Tibial nerve (tissue), 4 donors: ENCODE measurements at regions not wholly inside any gene's neighbourhood (a gene's known extent, or its start where the extent isn't known, plus 50 kb on each side); places are given as distances from the start of the nearest gene placed in this dataset.

ENCODE experiments used
- DNase-seq, 2 donors: peaks; one replicate each; pipeline ENCODE4 v3.0.0-alpha.2; 2019; ENCODE audit warnings: low spot score in 2 of 2
- H3K27ac ChIP-seq, 4 donors: fragments of 200-600 bp; sonication (generic) in 3 of 4; one replicate each; pipeline ENCODE4 v1.5.1; 2017 to 2019; ENCODE audit warnings: mild to moderate bottlenecking in 1 of 4
- H3K27me3 ChIP-seq, 2 donors: fragments of 200-600 bp; sonication (generic) in 1 of 2; one replicate each; pipeline versions ENCODE4 v1.5.1 to v1.6.0; 2017 to 2019
- H3K36me3 ChIP-seq, 3 donors: fragments of 200-600 bp; sonication (generic); one replicate each; pipeline ENCODE4 v1.5.1; 2018 to 2019
- H3K4me1 ChIP-seq, 4 donors: fragments of 200-600 bp; sonication (generic) in 3 of 4; one replicate each; pipeline ENCODE4 v1.5.1; 2017 to 2019
- H3K4me3 ChIP-seq, 4 donors: fragments of 200-600 bp; sonication (generic) in 3 of 4; one replicate each; pipeline ENCODE4 v1.5.1; 2017 to 2019; ENCODE audit warnings: mild to moderate bottlenecking in 1 of 4, moderate library complexity in 1 of 4
- H3K9me3 ChIP-seq, 4 donors: fragments of 200-600 bp; sonication (generic) in 3 of 4; one replicate each; pipeline ENCODE4 v1.5.1; 2017 to 2019
- CTCF ChIP-seq, 5 experiments: fragments of 200-600 bp in 3 of 5; fragments of 450-650 bp in 2 of 5; sonication (generic) in 3 of 5; IDR thresholded peaks; one replicate each; pipeline ENCODE4 v1.5.1; 2016 to 2019; ENCODE audit warnings: antibody characterized with exemption in 5 of 5, mild to moderate bottlenecking in 3 of 5, moderate library complexity in 2 of 5
- EP300 ChIP-seq, 2 donors: sonication (generic); formaldehyde crosslinking; IDR thresholded peaks; one replicate each; pipeline ENCODE4 v1.6.1; 2017; ENCODE audit warnings: antibody characterized with exemption in 2 of 2, mild to moderate bottlenecking in 1 of 2
- POLR2A ChIP-seq, 2 donors: fragments of 450-650 bp; IDR thresholded peaks; one replicate each; pipeline ENCODE4 v1.6.1; 2017; ENCODE audit warnings: antibody characterized with exemption in 2 of 2, mild to moderate bottlenecking in 2 of 2, moderate library complexity in 2 of 2
- WGBS, 2 donors: methylation state at CpG; one replicate each; pipeline ENCODE4 v1.1.5; 2018; 5-methylcytosine and 5-hydroxymethylcytosine counted together

- Histone ChIP-seq H3K36me3 (no peaks in the 10 kb centered on the region), H3K9me3 (no peaks in the 10 kb centered on the region), H3K4me3 (no peak overlapping the region), H3K27ac (no peak overlapping the region), H3K4me1 (peaks cover 0 to 6% (median 0%) of the 10 kb centered on the region in 4 donors), H3K27me3 (no peaks in the 10 kb centered on the region)
- TF ChIP-seq CTCF (IDR thresholded peaks at IDR 0.05), result no peak
- no peak for TF ChIP-seq EP300 (IDR thresholded peaks at IDR 0.05)
- no peak for TF ChIP-seq POLR2A (IDR thresholded peaks at IDR 0.05)
- no peak for DNase-seq
- WGBS, 2 donors, result 73 to 84% methylated on average over 1 of the region's 1 CpG
Measured at GRCh38 chr1:94316183-94316582, 78.8 kb upstream of the ARHGAP29 start.

GRCh38 chr1:94315552-94316116 lies 78.2 kb upstream of the ARHGAP29 start:
- H3K27me3 ChIP-seq, result no peaks in the 10 kb centered on the region
- no peak for TF ChIP-seq POLR2A (IDR thresholded peaks at IDR 0.05)
- TF ChIP-seq EP300 (IDR thresholded peaks at IDR 0.05), result no peak
- no peak for TF ChIP-seq CTCF (IDR thresholded peaks at IDR 0.05)
- no peak overlapping the region for H3K4me3 ChIP-seq
- 85 to 97% methylated on average over 1 of the region's 1 CpG for WGBS, 2 donors
- no peak for DNase-seq
- no peaks in the 10 kb centered on the region for H3K9me3 ChIP-seq
- peaks cover 0 to 6% (median 0%) of the 10 kb centered on the region in 4 donors for H3K4me1 ChIP-seq
- H3K27ac ChIP-seq, result no peak overlapping the region
- no peaks in the 10 kb centered on the region for H3K36me3 ChIP-seq

- WGBS, 2 donors, result 80 to 82% methylated on average over 2 of the region's 2 CpGs
- no peak for DNase-seq
- Histone ChIP-seq H3K27me3 (no peaks in the 10 kb centered on the region), H3K36me3 (no peaks in the 10 kb centered on the region), H3K4me1 (no peaks in the 10 kb centered on the region), H3K9me3 (no peaks in the 10 kb centered on the region), H3K27ac (no peak overlapping the region), H3K4me3 (no peak overlapping the region)
- TF ChIP-seq CTCF (IDR thresholded peaks at IDR 0.05), result no peak
- no peak for TF ChIP-seq EP300 (IDR thresholded peaks at IDR 0.05)
- TF ChIP-seq POLR2A (IDR thresholded peaks at IDR 0.05), result no peak
Measured at GRCh38 chr1:94314222-94314858, 77.0 kb upstream of the ARHGAP29 start.

- Histone ChIP-seq H3K4me3 (no peak overlapping the region), H3K27me3 (no peaks in the 10 kb centered on the region), H3K27ac (no peak overlapping the region), H3K36me3 (no peaks in the 10 kb centered on the region), H3K9me3 (no peaks in the 10 kb centered on the region), H3K4me1 (no peaks in the 10 kb centered on the region)
- TF ChIP-seq POLR2A (IDR thresholded peaks at IDR 0.05) (no peak), EP300 (IDR thresholded peaks at IDR 0.05) (no peak), CTCF (IDR thresholded peaks at IDR 0.05) (no peak)
- 60 to 74% methylated on average over 3 of the region's 3 CpGs for WGBS, 2 donors
- DNase-seq, result no peak
Measured at GRCh38 chr1:94310570-94311270, 73.3 kb upstream of the ARHGAP29 start.
